MG63 (cell line): ENCODE measurements at regions not wholly inside any gene's neighbourhood (a gene's known extent, or its start where the extent isn't known, plus 50 kb on each side); places are given as distances from the start of the nearest gene placed in this dataset.
A peak's percentile ranks its signal among the peaks of the same experiment; 100 is the strongest.

Experiments
- DNase-seq: peaks from one replicate; pipeline ENCODE4 v3.0.0-alpha.2; 2020
- H3K27me3 ChIP-seq: fragments of 250-450 bp; sonication (Bioruptor Pico); 2 replicates; pipeline ENCODE4 v1.5.1; 2020; ENCODE audit warnings: mild to moderate bottlenecking, moderate library complexity
- H3K36me3 ChIP-seq: fragments of 250-450 bp; sonication (Bioruptor Pico); 2 replicates; pipeline ENCODE4 v1.5.1; 2020; ENCODE audit warnings: mild to moderate bottlenecking, moderate library complexity
- H3K4me3 ChIP-seq: fragments of 250-450 bp; sonication (Bioruptor Pico); 2 replicates; pipeline ENCODE4 v1.5.1; 2020; ENCODE audit warnings: mild to moderate bottlenecking, moderate library complexity
- H3K9me3 ChIP-seq: fragments of 250-450 bp; sonication (Bioruptor Pico); 2 replicates; pipeline ENCODE4 v1.5.1; 2020; ENCODE audit warnings: mild to moderate bottlenecking, moderate library complexity

DNA sequence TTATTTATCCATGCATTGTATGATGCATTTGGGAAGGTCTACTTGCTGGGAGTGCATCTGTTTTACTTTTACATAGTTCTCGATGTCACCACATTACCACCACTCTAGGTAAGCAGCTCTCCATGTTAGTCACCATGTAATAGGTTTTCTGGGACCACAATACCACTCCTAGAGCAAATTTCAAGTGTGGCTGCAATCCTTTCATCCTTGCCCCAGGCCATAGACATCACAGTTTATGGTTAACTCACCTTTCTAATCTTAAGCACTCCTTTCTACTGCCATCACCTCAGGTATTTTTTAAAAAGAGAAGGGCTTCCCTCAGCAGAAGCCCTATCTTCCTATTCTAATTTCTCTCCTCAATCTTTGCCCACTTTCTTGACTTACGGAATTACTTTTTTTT is 354.1 kb downstream of the PLK2 start:
- no peaks in the 10 kb centered on the region for H3K9me3 ChIP-seq
- DNase-seq: no peak
- no peak overlapping the region for H3K4me3 ChIP-seq
- H3K36me3 ChIP-seq: no peaks in the 10 kb centered on the region
- H3K27me3 ChIP-seq: no peaks in the 10 kb centered on the region

DNA sequence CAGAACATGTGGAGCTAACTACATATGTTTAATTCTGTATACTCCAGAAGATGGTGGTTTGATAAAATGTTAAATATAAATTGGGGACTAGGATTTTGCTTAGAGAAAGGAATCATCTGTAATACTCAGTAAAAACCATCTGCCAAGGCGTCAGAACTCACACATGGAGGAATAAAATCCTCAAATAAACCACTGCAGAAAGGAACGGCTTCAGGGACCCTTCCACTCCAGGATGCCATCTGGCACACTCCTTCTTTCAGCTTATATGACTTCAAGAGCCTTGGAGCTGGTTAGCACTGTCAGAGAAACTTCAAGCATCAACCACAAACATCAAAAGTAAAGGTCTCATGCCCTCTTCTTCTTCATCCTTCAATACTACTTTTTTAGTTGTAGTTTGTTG is 360.6 kb downstream of the PLK2 start:
- no peak overlapping the region for H3K4me3 ChIP-seq
- no peaks in the 10 kb centered on the region for H3K9me3 ChIP-seq
- no peaks in the 10 kb centered on the region for H3K27me3 ChIP-seq
- DNase-seq: no peak
- no peaks in the 10 kb centered on the region for H3K36me3 ChIP-seq

DNA sequence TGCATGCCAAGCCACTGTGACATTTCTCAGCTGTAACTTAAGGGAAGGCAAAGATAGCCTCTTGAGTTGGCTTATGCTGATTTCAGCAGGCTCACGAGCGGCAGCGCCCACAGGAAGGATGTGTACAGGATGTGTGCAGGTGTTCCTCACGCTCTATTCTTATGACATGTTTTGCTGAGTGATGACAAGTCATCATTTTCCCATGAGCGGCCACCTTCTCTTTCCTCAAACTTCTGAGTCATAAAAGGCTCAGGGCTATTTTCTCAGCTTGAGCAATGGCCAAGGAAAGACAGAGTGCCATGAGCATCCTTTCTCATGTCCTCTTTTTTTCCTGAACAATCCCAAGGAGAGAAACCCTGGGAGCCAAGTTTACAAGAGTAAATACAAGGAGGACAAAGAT is 365.9 kb downstream of the PLK2 start:
- Histone ChIP-seq H3K27me3 (no peaks in the 10 kb centered on the region), H3K9me3 (no peaks in the 10 kb centered on the region), H3K4me3 (no peak overlapping the region), H3K36me3 (no peaks in the 10 kb centered on the region)
- no peak for DNase-seq

DNA sequence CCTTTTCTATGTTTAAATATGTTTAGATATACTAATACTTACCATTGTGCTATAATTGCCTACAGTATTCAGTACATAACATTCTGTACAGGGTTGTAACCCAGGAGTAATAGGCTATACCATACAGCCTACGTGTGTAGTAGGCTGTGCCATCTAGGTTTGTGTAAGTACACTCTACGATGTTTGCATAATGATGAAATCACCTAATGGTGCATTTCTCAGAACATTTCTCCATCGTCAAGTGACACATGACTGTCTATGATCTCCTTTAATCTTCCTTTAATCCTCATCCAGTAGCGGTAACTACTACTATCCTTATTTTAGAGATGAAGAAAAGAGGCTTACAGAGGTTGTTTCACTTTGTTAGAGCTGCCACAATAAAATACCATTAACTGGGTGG is 369.2 kb downstream of the PLK2 start:
- DNase-seq: no peak
- H3K27me3 ChIP-seq: no peaks in the 10 kb centered on the region
- no peak overlapping the region for H3K4me3 ChIP-seq
- H3K9me3 ChIP-seq: no peaks in the 10 kb centered on the region
- H3K36me3 ChIP-seq: no peaks in the 10 kb centered on the region

DNA sequence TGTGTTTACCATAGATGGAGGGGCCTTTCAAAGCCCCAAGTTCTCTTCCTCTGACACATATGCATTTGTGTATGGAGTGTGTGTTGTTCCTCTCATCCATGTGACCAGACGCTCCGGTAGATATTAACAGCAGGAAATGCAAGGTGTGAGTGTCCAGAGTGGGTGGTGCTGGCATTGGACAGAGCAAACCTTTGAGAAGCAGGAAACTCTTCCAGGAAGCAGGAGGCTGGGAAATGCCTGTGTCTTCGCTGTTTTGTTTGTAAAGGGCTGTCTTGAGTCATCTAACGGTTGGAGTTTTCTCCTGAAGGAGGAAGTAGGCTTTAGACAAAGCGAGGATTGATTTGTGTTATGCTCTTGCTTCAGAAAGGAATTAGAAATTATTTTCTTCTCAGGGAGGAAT is 370.9 kb downstream of the PLK2 start:
- DNase-seq: no peak
- no peaks in the 10 kb centered on the region for H3K9me3 ChIP-seq
- H3K4me3 ChIP-seq: no peak overlapping the region
- H3K36me3 ChIP-seq: no peaks in the 10 kb centered on the region
- no peaks in the 10 kb centered on the region for H3K27me3 ChIP-seq

DNA sequence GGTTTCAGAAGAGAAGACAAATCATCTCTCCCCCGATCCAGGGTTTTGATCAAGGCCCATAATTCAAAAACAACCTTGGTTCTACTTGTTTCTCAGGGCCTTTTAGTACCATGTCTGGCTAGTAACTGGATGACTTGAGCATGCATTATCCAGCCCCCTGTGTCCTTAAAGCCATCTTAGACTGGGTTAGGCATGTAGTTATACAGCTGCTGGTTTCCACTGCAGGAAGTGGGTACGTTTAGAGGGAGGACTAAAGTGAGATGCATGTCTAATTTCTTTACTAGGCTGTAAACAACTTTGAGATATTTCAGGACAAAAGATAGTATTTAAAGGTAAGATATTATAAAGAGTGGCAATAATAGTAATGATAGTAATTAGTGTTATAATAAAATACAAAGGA is 372.0 kb downstream of the PLK2 start:
- Histone ChIP-seq H3K4me3 (no peak overlapping the region), H3K27me3 (no peaks in the 10 kb centered on the region), H3K9me3 (no peaks in the 10 kb centered on the region), H3K36me3 (no peaks in the 10 kb centered on the region)
- no peak for DNase-seq

DNA sequence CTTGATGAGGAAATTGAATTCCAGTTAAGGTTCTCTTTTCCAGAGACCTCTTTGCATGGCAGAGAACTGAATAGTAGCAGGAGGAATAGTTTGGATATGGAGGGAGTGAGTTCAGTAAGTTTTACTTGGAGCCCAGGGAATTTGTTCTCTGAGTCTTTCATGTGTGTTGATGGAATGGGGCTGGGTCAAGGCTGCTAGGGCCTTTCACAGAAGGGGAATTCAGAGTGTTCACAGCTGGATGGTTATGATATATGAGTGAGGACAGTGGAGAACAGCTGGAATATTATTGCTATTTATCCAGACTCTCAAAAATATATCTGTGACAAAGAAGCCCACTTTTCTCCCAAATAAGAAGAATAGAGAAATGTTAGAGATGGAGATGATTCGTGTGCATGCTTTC is 372.8 kb downstream of the PLK2 start:
- no peaks in the 10 kb centered on the region for H3K9me3 ChIP-seq
- DNase-seq: no peak
- no peaks in the 10 kb centered on the region for H3K27me3 ChIP-seq
- H3K4me3 ChIP-seq: no peak overlapping the region
- no peaks in the 10 kb centered on the region for H3K36me3 ChIP-seq

DNA sequence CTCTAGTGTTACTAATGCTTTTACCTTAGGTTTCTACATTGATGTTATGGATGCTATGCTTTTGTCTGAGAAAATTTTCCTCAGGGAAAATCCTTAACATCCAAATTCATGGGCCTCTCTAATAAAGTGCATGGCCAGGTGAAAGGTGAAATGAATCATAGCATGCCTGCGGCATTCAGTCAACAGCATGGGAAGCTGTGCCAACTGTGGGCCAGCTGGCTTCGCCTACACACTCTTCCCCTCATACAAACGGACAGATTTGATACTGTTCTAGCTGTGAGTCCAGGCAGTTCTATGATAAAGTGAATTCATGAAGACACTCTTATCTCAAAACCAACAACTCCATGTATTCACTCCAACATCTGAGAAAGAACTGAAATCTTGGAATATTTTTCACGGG is 374.1 kb downstream of the PLK2 start:
- no peak for DNase-seq
- Histone ChIP-seq H3K27me3 (no peaks in the 10 kb centered on the region), H3K36me3 (no peaks in the 10 kb centered on the region), H3K9me3 (no peaks in the 10 kb centered on the region), H3K4me3 (no peak overlapping the region)

DNA sequence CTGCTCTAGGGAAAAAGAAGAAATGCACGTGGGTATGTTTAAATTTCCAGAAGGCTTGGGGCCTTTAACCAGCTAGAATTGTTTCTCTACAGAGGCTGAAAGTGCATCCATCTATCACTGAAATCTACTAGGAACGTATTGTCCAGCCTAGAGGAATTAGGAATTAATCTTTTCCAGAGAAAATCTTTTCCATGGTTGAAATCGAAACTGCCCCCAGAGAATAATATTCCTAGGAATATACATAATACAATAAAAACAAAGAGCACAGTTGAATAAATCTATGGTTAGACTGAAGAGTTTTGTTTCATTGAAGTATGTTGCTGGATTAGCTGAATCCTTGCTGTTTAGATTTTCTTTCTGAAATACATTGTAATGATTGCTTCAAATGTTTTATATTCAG is 378.5 kb downstream of the PLK2 start:
- Histone ChIP-seq H3K4me3 (no peak overlapping the region), H3K27me3 (no peaks in the 10 kb centered on the region), H3K36me3 (no peaks in the 10 kb centered on the region), H3K9me3 (no peaks in the 10 kb centered on the region)
- DNase-seq: no peak

DNA sequence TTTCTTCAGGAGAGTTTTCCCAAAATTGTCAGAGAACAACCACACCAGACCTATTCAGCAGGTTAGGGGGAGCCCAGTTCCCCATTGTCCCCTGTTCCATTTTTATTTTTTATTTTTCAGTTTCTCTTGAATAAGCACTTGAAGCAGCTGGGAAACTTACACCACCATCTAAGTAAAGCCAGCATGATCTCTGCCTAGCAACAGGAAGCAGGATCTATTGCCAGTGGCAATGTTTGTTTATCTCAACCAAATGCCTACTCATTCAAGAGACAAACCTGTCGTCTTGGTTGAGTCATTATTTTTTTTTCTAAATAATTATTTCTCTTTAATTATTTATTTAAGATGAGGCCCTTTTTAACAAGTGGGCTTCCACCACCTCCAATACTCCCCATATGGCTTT is 379.3 kb downstream of the PLK2 start:
- no peaks in the 10 kb centered on the region for H3K27me3 ChIP-seq
- DNase-seq: peak; percentile 37
- no peaks in the 10 kb centered on the region for H3K9me3 ChIP-seq
- H3K36me3 ChIP-seq: no peaks in the 10 kb centered on the region
- H3K4me3 ChIP-seq: no peak overlapping the region

DNA sequence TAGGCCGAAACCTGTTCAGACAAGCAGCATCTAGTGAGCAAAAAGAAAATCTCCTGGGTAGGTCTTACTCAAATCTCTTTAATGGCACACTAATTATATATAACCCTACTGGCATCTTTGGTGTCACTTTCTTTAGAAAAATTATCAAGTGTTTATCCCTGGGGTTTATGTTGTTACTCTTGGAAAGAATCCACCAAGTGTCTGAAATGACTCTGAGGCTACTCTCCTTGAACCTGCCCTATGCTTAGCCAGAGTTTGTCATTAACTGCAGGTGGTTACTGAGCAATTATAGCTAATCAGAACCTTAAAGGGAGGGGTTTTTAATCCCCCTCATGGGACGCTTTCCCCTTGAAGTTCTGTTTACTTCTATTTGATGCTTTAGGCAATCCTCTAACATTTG is 381.9 kb downstream of the PLK2 start:
- no peaks in the 10 kb centered on the region for H3K36me3 ChIP-seq
- DNase-seq: no peak
- H3K4me3 ChIP-seq: no peak overlapping the region
- H3K9me3 ChIP-seq: no peaks in the 10 kb centered on the region
- no peaks in the 10 kb centered on the region for H3K27me3 ChIP-seq

DNA sequence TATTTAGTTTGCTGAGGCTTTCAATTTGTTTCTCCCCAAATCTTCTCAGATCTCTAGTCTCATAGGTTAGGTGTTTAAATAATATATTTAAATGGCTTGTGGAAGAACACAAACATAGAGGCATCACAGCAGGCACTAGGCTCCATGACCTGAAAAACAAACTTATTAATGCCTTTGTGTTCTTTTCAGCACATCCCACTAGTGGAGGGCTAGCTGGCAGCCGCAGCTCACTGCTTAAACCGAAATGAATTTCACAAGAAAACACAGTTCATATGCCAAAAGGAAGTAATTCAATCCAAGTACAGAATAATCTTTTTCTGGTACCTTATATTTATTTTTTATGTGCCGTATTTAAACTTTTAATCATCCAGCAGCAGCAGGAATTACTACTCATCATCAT is 382.5 kb downstream of the PLK2 start:
- H3K36me3 ChIP-seq: no peaks in the 10 kb centered on the region
- H3K9me3 ChIP-seq: no peaks in the 10 kb centered on the region
- peak; percentile 63 for DNase-seq
- H3K4me3 ChIP-seq: no peak overlapping the region
- H3K27me3 ChIP-seq: no peaks in the 10 kb centered on the region

DNA sequence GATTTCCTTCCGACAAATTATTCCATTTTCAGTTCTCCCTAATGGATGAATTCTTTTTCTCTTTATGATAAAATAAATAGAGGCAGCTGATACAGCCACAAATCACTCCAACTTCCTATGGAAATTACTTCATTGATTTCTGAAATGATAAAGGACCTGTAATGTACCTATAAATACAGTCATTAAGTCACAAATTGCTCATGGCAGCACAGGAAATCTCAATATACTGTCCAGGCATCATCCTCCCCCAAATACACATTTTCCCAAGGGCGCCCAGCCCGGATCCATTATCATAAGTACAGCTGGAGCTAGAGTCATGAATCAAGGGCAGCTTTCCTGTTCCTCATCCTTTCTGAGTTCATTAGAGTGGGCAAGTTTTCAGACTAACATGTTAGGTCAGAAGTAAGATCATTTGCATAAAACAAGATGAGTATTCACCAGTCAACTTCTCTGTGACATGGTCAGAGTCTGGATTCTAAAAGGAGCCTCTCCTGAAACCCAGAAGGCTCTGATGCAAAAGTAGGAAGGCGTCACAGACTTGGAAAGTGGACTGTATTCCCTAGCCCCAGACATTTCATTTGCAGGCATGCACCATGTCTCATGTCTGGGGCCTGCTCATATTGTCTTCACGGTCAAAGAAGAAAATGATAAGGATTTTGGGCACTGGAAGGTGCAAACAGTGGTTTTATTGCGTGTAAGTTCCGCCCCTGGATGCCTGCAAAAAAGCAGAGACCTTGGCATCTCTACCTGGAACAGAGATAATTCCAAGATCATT is 383.2 kb downstream of the PLK2 start:
- Histone ChIP-seq H3K9me3 (no peaks in the 10 kb centered on the region), H3K36me3 (no peaks in the 10 kb centered on the region), H3K27me3 (no peaks in the 10 kb centered on the region), H3K4me3 (no peak overlapping the region)
- DNase-seq: no peak

DNA sequence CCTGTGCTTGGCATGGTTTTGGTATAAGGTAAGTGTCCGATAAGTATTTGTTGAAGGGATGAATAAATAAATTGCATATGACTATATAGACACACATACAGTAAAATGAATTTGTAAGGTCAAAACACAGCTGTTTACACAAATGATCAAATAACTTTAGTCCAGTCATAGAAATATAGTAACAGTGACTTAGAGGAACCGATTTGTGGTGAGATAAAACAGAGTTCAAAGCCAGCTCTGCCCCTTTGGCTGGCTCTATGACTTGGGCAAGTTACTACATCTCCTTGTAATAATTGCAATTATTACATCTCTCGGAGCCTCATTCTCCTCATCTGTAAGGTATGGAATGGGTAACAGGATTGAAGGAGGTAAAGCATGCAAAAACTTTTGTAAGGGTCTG is 384.0 kb downstream of the PLK2 start:
- Histone ChIP-seq H3K36me3 (no peaks in the 10 kb centered on the region), H3K9me3 (no peaks in the 10 kb centered on the region), H3K4me3 (no peak overlapping the region), H3K27me3 (no peaks in the 10 kb centered on the region)
- no peak for DNase-seq

DNA sequence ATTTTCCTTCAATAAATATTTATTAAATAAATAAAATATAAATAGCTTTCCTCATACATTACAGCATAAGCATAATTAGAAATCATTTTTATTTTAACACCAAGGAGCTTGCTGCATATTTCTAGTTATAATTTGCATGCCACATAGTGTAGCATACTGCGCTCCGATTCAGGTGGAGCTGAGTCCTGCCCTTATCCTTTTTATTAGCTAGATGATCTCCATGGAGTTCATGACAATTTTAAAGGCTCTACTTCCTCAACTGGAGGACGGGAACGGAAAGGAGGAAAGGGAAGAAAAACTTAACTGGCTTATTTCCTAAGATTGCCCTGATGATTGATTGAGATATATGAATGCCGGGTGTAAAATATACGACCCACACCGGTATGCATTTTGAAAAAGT is 385.2 kb downstream of the PLK2 start:
- Histone ChIP-seq H3K36me3 (no peaks in the 10 kb centered on the region), H3K9me3 (no peaks in the 10 kb centered on the region), H3K27me3 (no peaks in the 10 kb centered on the region), H3K4me3 (no peak overlapping the region)
- DNase-seq: no peak

DNA sequence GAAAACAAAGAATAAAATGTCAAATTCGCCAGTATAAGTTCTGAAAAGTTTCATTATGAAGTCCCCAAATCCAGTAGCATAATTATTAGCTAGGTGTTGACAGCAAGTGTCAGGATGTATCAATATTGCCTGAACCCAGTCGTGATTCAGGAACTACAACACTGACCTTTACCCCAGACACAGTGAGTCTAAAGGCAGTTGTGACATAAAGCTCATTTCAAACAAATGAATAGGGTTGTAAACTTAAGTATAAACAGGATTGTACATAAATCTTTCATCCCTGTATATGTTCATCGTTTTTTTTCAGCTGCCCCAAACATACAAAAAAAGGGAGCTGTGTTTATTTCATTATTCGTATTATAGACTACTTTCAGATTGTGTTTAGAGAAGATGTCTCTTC is 385.7 kb downstream of the PLK2 start:
- Histone ChIP-seq H3K36me3 (no peaks in the 10 kb centered on the region), H3K9me3 (no peaks in the 10 kb centered on the region), H3K27me3 (no peaks in the 10 kb centered on the region), H3K4me3 (no peak overlapping the region)
- DNase-seq: no peak

DNA sequence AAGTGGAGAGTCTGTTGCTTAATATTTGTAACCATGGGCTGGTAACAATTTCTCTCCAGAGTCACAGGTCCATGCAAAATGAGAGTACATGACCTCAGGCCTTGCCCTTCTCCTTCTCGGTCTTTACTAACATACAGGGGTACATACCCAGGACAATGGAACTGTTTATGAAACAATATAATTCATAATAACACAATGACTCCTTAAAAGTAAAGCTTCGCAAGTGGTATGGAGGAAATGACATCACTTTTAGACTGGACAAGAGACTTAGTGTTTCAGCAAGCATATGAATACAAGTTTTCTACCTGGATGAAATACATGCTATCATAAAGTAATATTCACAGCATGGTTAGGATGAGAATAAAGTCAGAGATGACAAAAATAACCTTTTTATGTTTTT is 386.6 kb downstream of the PLK2 start:
- Histone ChIP-seq H3K9me3 (no peaks in the 10 kb centered on the region), H3K27me3 (no peaks in the 10 kb centered on the region), H3K4me3 (no peak overlapping the region), H3K36me3 (no peaks in the 10 kb centered on the region)
- DNase-seq: no peak

DNA sequence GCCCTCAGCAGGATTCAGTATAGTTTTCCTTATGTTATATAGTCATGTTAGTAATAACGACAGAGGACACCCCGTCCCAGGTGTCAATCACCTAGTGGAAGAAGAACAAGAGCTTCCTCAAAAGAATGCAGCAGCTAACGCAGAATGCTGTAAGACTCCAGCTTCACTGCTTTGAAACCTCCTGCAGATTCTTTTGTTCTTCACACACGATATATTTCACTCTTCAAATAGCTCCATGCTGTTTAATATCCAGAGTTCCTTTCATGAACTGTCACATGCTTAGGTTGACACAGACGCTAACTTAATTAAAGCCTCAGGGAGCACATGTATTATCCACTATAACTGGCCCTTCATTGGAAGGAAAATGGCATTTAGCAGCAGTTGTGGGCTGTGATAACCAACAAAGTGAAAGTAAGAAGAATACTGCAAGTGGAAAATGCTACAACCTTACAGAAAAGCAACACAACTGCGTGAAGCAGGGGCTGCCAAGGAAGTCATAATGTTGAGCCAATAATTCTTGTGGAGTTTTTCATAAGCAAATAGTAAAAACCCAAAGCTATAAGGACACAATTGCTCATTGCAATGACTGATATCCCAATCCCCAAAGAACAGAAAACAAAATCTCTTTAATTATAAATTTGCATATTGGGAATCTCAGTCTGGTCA is 387.5 kb downstream of the PLK2 start:
- no peak for DNase-seq
- H3K27me3 ChIP-seq: no peaks in the 10 kb centered on the region

More for the DNA sequence above, 387.5 kb downstream of the PLK2 start:
- H3K9me3 ChIP-seq: no peaks in the 10 kb centered on the region
- no peak overlapping the region for H3K4me3 ChIP-seq
- no peaks in the 10 kb centered on the region for H3K36me3 ChIP-seq
